Stomach (tissue), 8 donors: ENCODE measurements at regions not wholly inside any gene's neighbourhood (a gene's known extent, or its start where the extent isn't known, plus 50 kb on each side); places are given as distances from the start of the nearest gene placed in this dataset.

Experiments
- DNase-seq, 2 donors: peaks; one replicate each; pipeline versions ENCODE4 v3.0.0 to v3.0.0-alpha.2; 2013 to 2019
- H3K27ac ChIP-seq, 5 donors: fragments of 200-600 bp in 4 of 5; sonication (generic) in 4 of 5; one replicate each; pipeline ENCODE4 v1.5.1; 2013 to 2019; ENCODE audit warnings: mild to moderate bottlenecking in 1 of 5, moderate library complexity in 1 of 5
- H3K27me3 ChIP-seq, 3 donors: fragments of 200-600 bp; sonication (generic); one replicate each; pipeline ENCODE4 v1.5.1; 2017 to 2019; ENCODE audit warnings: mixed run types in 1 of 3
- H3K36me3 ChIP-seq, 4 donors: fragments of 200-600 bp; sonication (generic); 1 replicate in 3 of 4; 2 replicates in 1 of 4; pipeline ENCODE4 v1.5.1; 2016 to 2019
- H3K4me1 ChIP-seq, 4 donors: fragments of 200-600 bp; sonication (generic); one replicate each; pipeline ENCODE4 v1.5.1; 2016 to 2019
- H3K4me3 ChIP-seq, 4 donors: fragments of 200-600 bp; sonication (generic) in 3 of 4; one replicate each; pipeline ENCODE4 v1.5.1; 2016 to 2019; ENCODE audit warnings: mild to moderate bottlenecking in 1 of 4
- H3K9me3 ChIP-seq, 4 donors: fragments of 200-600 bp; sonication (generic); one replicate each; pipeline ENCODE4 v1.5.1; 2016 to 2019
- CTCF ChIP-seq, 7 experiments: fragments of 450-650 bp in 4 of 7; fragments of 200-600 bp in 3 of 7; sonication (generic) in 3 of 7; IDR thresholded peaks; one replicate each; pipeline ENCODE4 v1.5.1; 2016 to 2019; ENCODE audit warnings: antibody characterized with exemption in 7 of 7, control low read depth in 2 of 7, mild to moderate bottlenecking in 1 of 7
- EP300 ChIP-seq: sonication (generic); formaldehyde crosslinking; IDR thresholded peaks from one replicate; pipeline ENCODE4 v1.6.1; 2017; ENCODE audit warnings: antibody characterized with exemption
- POLR2A ChIP-seq, 4 donors: fragments of 450-650 bp; IDR thresholded peaks; one replicate each; pipeline ENCODE4 v1.6.1; 2016; ENCODE audit warnings: antibody characterized with exemption in 4 of 4, control low read depth in 2 of 4, mild to moderate bottlenecking in 1 of 4, moderate library complexity in 1 of 4
- POLR2AphosphoS5 ChIP-seq, 3 donors: sonication (generic); formaldehyde crosslinking; IDR thresholded peaks; one replicate each; pipeline ENCODE4 v1.6.1; 2016; ENCODE audit warnings: antibody characterized with exemption in 3 of 3
- WGBS, 5 donors: extraction: QIAGEN DNeasy Blood & Tissue Kit in 3 of 5; methylation state at CpG; one replicate each; pipeline versions ENCODE4 v1.1.5 to v1.1.7; 2013 to 2018; 5-methylcytosine and 5-hydroxymethylcytosine counted together
- intact Hi-C: fragments of 100-400 bp; cut with DNase I; formaldehyde crosslinking; loops from one replicate; pipeline ENCODE4 v1.15.1; 2023; ENCODE audit warnings: low total_unique reads
- donor health status: healthy with polysubstance abuse.
- donor health status: Bipolar disorder and iron deficiency.
- donor health status: healthy.

- no peak for TF ChIP-seq POLR2A (IDR thresholded peaks at IDR 0.05)
- no peak for TF ChIP-seq CTCF (IDR thresholded peaks at IDR 0.05)
- TF ChIP-seq EP300: no peak
- no peak for TF ChIP-seq POLR2AphosphoS5 (IDR thresholded peaks at IDR 0.05)
- Histone ChIP-seq H3K4me1 (no peaks in the 10 kb centered on the region), H3K36me3 (no peaks in the 10 kb centered on the region), H3K9me3 (no peaks in the 10 kb centered on the region), H3K4me3 (no peak overlapping the region), H3K27ac (no peak overlapping the region), H3K27me3 (no peaks in the 10 kb centered on the region)
- no peak for DNase-seq
- 32 to 51% (median 37%) methylated on average over 1 of the region's 1 CpG for WGBS, 5 donors
- intact Hi-C loops: no loop called here
These were observed 51.5 kb upstream of the TMEM200A start for GRCh38 chr6:130314271-130314670.

GRCh38 chr6:130313206-130313605, 52.6 kb upstream of the TMEM200A start:
- no peaks in the 10 kb centered on the region for H3K4me1 ChIP-seq
- intact Hi-C loops: no loop called here
- no peak for TF ChIP-seq EP300
- TF ChIP-seq POLR2AphosphoS5 (IDR thresholded peaks at IDR 0.05): no peak
- no peak for TF ChIP-seq CTCF (IDR thresholded peaks at IDR 0.05)
- no peak for TF ChIP-seq POLR2A (IDR thresholded peaks at IDR 0.05)
- no peaks in the 10 kb centered on the region for H3K36me3 ChIP-seq
- WGBS, 5 donors: 59 to 78% (median 64%) methylated on average over 3 to 4 of the region's 4 CpGs
- no peak overlapping the region for H3K27ac ChIP-seq
- H3K4me3 ChIP-seq: no peak overlapping the region
- no peak for DNase-seq
- no peaks in the 10 kb centered on the region for H3K9me3 ChIP-seq
- no peaks in the 10 kb centered on the region for H3K27me3 ChIP-seq

GRCh38 chr6:130309028-130309427, 56.8 kb upstream of the TMEM200A start:
- DNase-seq: no peak
- no peak for TF ChIP-seq POLR2AphosphoS5 (IDR thresholded peaks at IDR 0.05)
- no peak for TF ChIP-seq EP300
- no peak for TF ChIP-seq CTCF (IDR thresholded peaks at IDR 0.05)
- no peak for TF ChIP-seq POLR2A (IDR thresholded peaks at IDR 0.05)
- H3K4me1 ChIP-seq: no peaks in the 10 kb centered on the region
- no peak overlapping the region for H3K4me3 ChIP-seq
- no peak overlapping the region for H3K27ac ChIP-seq
- intact Hi-C loops: no loop called here
- no peaks in the 10 kb centered on the region for H3K36me3 ChIP-seq
- no peaks in the 10 kb centered on the region for H3K27me3 ChIP-seq
- H3K9me3 ChIP-seq: no peaks in the 10 kb centered on the region

- no peaks in the 10 kb centered on the region for H3K4me1 ChIP-seq
- TF ChIP-seq POLR2AphosphoS5 (IDR thresholded peaks at IDR 0.05): no peak
- no peaks in the 10 kb centered on the region for H3K9me3 ChIP-seq
- H3K4me3 ChIP-seq: no peak overlapping the region
- no peaks in the 10 kb centered on the region for H3K36me3 ChIP-seq
- no peaks in the 10 kb centered on the region for H3K27me3 ChIP-seq
- DNase-seq: peak in 1 of 2 donors; percentile 26
- intact Hi-C loops: no loop called here
- WGBS, 5 donors: 10 to 27% (median 18%) methylated on average over 1 of the region's 1 CpG
- no peak overlapping the region for H3K27ac ChIP-seq
These were observed 58.0 kb upstream of the TMEM200A start for GRCh38 chr6:130307752-130308361.

GRCh38 chr6:130306377-130306776, 59.4 kb upstream of the TMEM200A start:
- H3K36me3 ChIP-seq: no peaks in the 10 kb centered on the region
- no peak overlapping the region for H3K4me3 ChIP-seq
- WGBS, 5 donors: 38 to 64% (median 52%) methylated on average over 2 of the region's 2 CpGs
- no peaks in the 10 kb centered on the region for H3K9me3 ChIP-seq
- H3K4me1 ChIP-seq: no peaks in the 10 kb centered on the region
- H3K27ac ChIP-seq: no peak overlapping the region
- no peaks in the 10 kb centered on the region for H3K27me3 ChIP-seq
- DNase-seq: peak in 1 of 2 donors; percentile 19
- intact Hi-C loops: no loop called here
- no peak for TF ChIP-seq EP300
- TF ChIP-seq POLR2A (IDR thresholded peaks at IDR 0.05): no peak
- TF ChIP-seq CTCF (IDR thresholded peaks at IDR 0.05): no peak
- no peak for TF ChIP-seq POLR2AphosphoS5 (IDR thresholded peaks at IDR 0.05)
